Testis (tissue), 2 donors: ENCODE measurements at regions not wholly inside any gene's neighbourhood (a gene's known extent, or its start where the extent isn't known, plus 50 kb on each side); places are given as distances from the start of the nearest gene placed in this dataset.
A peak's percentile ranks its signal among the peaks of the same experiment; 100 is the strongest.

Experiments used
- DNase-seq: peaks from one replicate; pipeline ENCODE4 v3.0.0-alpha.2; 2019
- H3K27ac ChIP-seq, 2 donors: fragments of 200-600 bp; sonication (generic); one replicate each; pipeline ENCODE4 v1.5.1; 2019
- H3K27me3 ChIP-seq: fragments of 200-600 bp; sonication (generic); one replicate; pipeline ENCODE4 v1.5.1; 2019
- H3K36me3 ChIP-seq: fragments of 200-600 bp; sonication (generic); one replicate; pipeline ENCODE4 v1.5.1; 2017; ENCODE audit warnings: low read depth; ENCODE audit errors: missing control alignments
- H3K4me1 ChIP-seq: fragments of 200-600 bp; sonication (generic); one replicate; pipeline ENCODE4 v1.5.1; 2019
- H3K4me3 ChIP-seq, 2 donors: fragments of 200-600 bp; sonication (generic); one replicate each; pipeline ENCODE4 v1.5.1; 2017 to 2019
- H3K9me3 ChIP-seq: fragments of 200-600 bp; sonication (generic); one replicate; pipeline ENCODE4 v1.5.1; 2017
- CTCF ChIP-seq, 3 experiments: fragments of 450-650 bp in 2 of 3; fragments of 200-600 bp in 1 of 3; sonication (generic) in 1 of 3; IDR thresholded peaks; one replicate each; pipeline ENCODE4 v1.5.1; 2016 to 2019; ENCODE audit warnings: antibody characterized with exemption in 3 of 3, mild to moderate bottlenecking in 2 of 3, moderate library complexity in 1 of 3
- POLR2A ChIP-seq: fragments of 450-650 bp; IDR thresholded peaks from one replicate; pipeline ENCODE4 v1.6.1; 2017; ENCODE audit warnings: antibody characterized with exemption, mild to moderate bottlenecking, moderate library complexity
- WGBS, 2 donors: methylation state at CpG; one replicate each; pipeline ENCODE4 v1.1.5; 2018; 5-methylcytosine and 5-hydroxymethylcytosine counted together
- intact Hi-C: fragments of 100-400 bp; cut with DNase I; formaldehyde crosslinking; loops from one replicate; pipeline ENCODE4 v1.15.1; 2023; ENCODE audit warnings: low total_unique reads

GRCh38 chr5:62783374-62784057, 204.9 kb downstream of the LRRC70 start:
- H3K27ac ChIP-seq = no peak overlapping the region
- no peaks in the 10 kb centered on the region for H3K9me3 ChIP-seq
- H3K4me1 ChIP-seq = no peaks in the 10 kb centered on the region
- TF ChIP-seq POLR2A = no peak
- no peak for TF ChIP-seq CTCF (IDR thresholded peaks at IDR 0.05)
- no peaks in the 10 kb centered on the region for H3K27me3 ChIP-seq
- 44 to 46% methylated on average over 5 of the region's 5 CpGs for WGBS, 2 donors
- no peak for DNase-seq
- H3K4me3 ChIP-seq = no peak overlapping the region
- intact Hi-C loops = loop anchor here (10.0 kb wide), 1 partner anchor 319 kb away; no protein-coding TSS in a partner anchor
- no peaks in the 10 kb centered on the region for H3K36me3 ChIP-seq

- no peak overlapping the region for H3K4me3 ChIP-seq
- H3K27ac ChIP-seq = no peak overlapping the region
- no peaks in the 10 kb centered on the region for H3K4me1 ChIP-seq
- intact Hi-C loops = loop anchor here (10.0 kb wide), 1 partner anchor 316 kb away; no protein-coding TSS in a partner anchor
- no peak for DNase-seq
- no peaks in the 10 kb centered on the region for H3K9me3 ChIP-seq
- H3K27me3 ChIP-seq = no peaks in the 10 kb centered on the region
- TF ChIP-seq POLR2A (no peak), CTCF (IDR thresholded peaks at IDR 0.05) (no peak)
- WGBS, 2 donors = 67 to 71% methylated on average over 7 of the region's 7 CpGs
- no peaks in the 10 kb centered on the region for H3K36me3 ChIP-seq
These were observed 202.3 kb downstream of the LRRC70 start for GRCh38 chr5:62780888-62781287.

- no peaks in the 10 kb centered on the region for H3K9me3 ChIP-seq
- no peaks in the 10 kb centered on the region for H3K36me3 ChIP-seq
- no peak for TF ChIP-seq POLR2A
- TF ChIP-seq CTCF (IDR thresholded peaks at IDR 0.05) = no peak
- no peak overlapping the region for H3K4me3 ChIP-seq
- no peak overlapping the region for H3K27ac ChIP-seq
- WGBS, 2 donors = 66 to 79% methylated on average over 11 of the region's 11 CpGs
- intact Hi-C loops = loop anchor here (10.0 kb wide), 1 partner anchor 315 kb away; no protein-coding TSS in a partner anchor
- no peaks in the 10 kb centered on the region for H3K4me1 ChIP-seq
- no peak for DNase-seq
- no peaks in the 10 kb centered on the region for H3K27me3 ChIP-seq
These were observed 201.6 kb downstream of the LRRC70 start for GRCh38 chr5:62780230-62780629.

GRCh38 chr5:62779010-62779422, 200.4 kb downstream of the LRRC70 start:
- no peaks in the 10 kb centered on the region for H3K36me3 ChIP-seq
- H3K27ac ChIP-seq = no peak overlapping the region
- 18 to 22% methylated on average over 5 of the region's 5 CpGs for WGBS, 2 donors
- TF ChIP-seq POLR2A = no peak
- peak; percentile 44 to 63 (median 62) for TF ChIP-seq CTCF (IDR thresholded peaks at IDR 0.05)
- peak; percentile 26 for DNase-seq
- H3K27me3 ChIP-seq = no peaks in the 10 kb centered on the region
- no peaks in the 10 kb centered on the region for H3K9me3 ChIP-seq
- no peak overlapping the region for H3K4me3 ChIP-seq
- H3K4me1 ChIP-seq = no peaks in the 10 kb centered on the region
- intact Hi-C loops = no loop called here
